NOMO-1 (cell line): ENCODE measurements at regions not wholly inside any gene's neighbourhood (a gene's known extent, or its start where the extent isn't known, plus 50 kb on each side); places are given as distances from the start of the nearest gene placed in this dataset.

Source experiments
- DNase-seq, 2 experiments: peaks; one replicate each; lab custom pipeline; 2025; ENCODE audit not compliant: unreplicated experiment in 2 of 2; lab: John Stamatoyannopoulos, UW

DNA sequence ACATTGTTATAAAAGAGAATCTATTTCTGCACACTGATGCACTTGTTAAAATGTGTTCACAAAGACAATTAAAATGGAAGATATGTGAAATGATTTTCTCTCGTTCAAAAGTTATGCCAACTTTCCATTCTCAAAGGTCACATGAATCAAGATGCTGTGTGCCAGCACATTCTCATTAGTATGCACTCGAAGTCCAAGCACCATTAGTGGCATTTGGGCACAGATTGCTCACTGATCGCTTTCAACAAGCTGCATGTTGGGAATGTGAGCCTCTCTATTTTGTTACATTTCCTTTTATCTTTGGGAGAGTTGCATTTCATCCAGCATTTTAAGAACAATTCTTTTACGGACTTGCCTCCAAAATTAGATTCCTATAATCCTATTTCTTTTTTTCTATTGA lies 398.9 kb downstream of the FBXO15 start:
- no peak for DNase-seq

DNA sequence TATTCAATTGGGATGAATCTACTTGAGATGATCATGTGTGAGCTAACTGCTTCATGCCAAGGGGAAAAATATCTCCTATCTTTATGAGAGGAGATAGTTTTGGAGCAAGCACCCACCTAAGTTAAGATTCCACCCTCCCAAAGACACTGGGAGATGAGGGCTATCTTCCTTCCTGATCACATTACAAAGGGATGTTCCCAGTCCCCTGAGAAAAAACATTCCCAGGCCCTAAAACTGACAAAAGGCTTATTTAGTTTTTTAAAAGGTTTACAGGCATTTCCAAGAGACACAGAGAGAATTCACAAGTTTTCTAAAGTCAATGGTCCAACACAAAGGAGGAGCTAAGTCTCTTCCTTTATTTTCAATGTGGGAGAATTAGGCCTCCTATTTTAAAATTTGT lies 401.5 kb downstream of the FBXO15 start:
- no peak for DNase-seq

DNA sequence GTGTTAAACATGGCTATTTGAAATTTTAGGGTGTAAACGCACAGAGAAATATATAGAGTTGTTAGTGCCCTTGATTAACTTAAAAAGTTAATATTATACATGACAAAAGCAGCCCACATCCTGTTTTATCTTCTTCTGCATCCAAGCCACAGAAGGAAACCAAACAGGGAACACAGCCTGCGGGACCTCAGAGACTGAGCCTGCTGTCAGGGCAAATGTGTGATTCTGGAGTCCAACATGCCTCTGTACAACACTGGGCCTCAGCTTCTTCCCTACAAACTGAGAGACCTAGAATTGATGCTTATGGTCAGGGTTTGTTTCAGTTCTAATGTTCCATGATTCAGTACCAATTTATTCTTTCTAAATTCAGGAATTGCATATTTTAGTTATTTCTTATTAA lies 404.7 kb downstream of the FBXO15 start:
- DNase-seq: no peak

DNA sequence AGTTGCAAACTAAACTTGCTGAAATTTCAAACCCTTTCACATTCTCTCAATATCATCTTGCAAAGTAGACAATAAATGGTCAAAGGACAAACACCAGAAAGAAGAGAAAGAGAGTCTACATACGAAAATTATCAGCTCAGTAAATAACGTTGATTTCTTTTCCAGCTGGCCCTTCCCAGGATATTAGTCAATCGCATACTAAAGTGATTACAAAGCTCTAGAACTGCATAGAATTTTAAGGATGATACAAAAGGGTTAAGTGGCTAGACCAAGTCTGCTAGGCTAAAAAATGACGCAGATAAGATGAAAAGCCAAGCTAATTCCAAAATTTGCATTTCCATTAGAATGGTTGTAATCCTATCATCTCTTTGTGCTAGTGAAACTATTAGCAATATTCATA lies 405.7 kb downstream of the FBXO15 start:
- DNase-seq: no peak

DNA sequence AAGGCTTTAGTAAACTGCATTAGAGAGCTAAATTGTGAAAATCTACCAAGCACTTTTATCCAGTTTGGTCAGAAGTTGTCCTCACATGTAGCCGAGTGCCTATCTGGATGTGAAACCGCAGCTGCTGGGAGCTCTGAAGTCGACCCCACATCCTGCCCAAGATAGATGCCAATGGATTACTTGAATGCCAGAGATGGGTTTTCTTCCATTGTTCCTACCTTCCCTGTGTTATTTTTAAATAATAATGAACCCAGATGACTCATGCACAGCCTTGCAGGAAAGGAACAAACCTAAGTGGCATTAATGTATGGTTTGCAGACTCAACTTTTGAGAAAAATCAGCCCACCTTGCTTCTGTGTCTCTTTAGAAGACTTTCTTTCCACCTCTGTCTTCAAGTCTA lies 408.5 kb downstream of the FBXO15 start:
- DNase-seq: no peak

DNA sequence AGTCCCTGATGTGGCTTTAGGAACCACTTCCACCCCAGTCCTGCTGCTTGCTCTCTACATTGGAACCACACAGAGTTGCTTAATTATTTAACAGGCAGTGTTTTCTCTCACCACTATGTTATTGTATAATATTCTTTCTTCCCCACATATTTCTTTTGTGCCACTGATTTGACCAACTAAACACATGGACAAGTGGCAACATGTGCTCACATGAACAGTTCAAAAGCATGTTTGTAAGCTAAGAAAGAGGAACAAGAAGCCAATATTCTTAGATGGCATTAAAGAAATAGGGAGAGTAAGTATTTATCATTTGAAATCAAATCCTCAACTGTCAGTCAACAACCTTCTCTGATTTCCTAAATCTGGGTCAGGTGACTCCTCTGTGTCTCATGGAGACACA lies 409.6 kb downstream of the FBXO15 start:
- no peak for DNase-seq

DNA sequence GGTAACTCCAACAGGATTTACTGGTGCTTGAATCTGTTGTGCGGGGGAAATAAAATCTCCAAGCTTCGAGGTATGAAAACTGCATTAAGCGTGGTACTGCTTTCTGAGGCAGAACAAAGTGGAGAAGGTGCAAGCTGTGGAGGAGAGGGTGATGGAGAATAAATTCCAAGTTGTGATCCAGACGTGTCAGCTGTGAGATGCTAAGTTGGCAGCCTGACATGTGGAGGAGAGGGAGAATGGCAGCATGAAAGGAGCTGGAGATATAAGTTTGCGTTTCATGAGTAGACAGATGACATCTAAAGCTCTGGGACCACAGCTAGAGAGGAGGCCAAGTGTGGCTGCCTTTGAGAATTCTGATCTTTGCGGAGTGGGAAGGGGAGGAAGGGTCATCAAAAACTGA lies 411.8 kb downstream of the FBXO15 start:
- DNase-seq: no peak

DNA sequence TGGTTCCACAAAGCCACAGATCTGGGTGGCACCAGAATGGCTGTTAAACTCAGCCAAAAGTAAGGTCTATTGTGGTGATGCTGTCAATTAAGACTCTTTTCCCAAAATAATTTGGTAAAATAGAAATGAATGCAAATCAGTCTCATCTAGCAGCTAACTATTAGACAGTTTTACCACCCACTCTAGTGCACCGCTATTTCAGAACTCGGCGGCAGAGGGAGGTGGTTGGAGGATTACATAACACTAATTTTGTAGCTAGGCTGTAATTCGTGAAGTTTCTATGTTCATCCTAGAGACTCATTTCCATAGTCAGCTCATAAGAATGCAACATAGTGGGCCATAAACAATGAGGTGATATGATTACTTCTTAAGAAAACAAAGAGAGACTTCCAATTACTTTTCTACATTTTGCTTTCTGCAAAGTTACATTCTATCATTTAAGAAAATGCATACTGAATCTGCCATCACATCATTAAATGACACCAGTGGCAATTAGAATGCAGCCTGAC lies 413.8 kb downstream of the FBXO15 start:
- DNase-seq: no peak

DNA sequence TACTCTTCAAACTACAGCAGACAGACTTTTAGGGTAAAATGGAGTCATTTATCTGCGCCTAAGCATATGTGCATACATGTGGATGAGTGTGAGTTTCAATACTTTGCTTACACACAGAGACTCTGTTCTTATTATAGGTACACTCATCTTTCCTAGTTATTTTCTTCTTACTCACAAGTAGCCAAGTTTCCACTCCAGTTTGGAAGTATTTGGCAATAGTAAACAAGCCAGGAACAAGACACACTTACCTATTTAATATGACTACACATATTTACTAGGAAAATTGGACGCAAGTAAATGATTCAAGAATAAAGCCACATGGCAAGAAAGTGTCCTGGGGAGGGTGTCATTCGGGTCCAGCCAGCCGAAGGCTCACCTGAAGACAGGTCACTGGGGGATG lies 414.3 kb downstream of the FBXO15 start:
- no peak for DNase-seq

DNA sequence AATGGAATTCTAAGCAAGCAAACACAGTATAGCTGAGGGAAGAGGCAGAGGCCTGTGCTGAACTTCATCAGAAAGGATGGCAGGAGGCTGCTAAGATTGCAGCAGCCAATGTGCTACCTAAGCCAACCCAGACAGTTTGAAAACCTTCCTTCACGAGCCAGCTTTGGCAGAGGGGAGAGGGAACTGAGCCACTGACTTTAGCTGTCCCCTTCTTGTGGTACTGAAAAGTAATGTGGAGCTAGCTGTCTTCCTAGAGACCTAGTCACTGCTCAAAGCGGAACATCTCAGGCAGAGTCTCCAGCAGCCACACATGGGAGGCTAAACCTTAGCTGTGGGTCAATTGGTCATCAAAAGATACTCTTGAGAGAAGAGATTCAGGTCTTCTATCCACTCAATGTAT lies 419.0 kb downstream of the FBXO15 start:
- DNase-seq: no peak

DNA sequence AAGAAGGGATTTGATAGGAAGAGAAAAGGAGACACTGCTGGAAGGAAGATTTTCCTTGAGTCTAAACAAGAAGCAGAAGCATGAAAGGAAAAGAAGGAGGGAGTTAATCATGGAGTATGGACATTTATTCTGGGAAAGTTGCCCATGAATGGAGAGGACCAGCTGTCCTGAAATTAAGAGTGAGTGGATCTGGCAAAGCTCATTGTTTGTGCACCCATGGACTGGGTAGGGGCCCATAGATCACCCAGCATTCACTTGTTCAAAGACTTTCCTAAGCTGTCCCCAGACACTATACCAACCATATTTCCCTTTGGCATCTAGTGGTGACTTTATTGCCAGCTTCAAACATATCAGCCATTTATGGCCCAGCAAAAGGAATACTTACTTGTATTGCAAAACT lies 422.7 kb downstream of the FBXO15 start:
- no peak for DNase-seq

DNA sequence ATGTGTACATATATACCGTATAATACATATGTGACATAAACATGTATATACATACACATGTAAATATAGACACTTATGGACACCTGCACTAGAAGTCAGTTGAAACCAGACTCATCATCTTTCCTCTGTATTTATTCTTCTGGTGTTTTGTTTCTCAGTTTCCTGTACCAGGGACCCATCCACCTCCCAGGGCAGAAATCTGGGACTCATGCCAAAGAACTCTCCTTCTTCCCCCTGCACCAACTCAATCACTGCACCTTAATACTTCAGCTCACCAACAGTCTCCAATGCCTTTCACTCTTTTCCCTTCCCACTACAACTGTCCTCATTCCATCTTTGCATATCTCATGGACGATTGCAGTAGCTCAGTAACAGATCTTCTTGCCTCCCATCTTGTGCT lies 428.0 kb downstream of the FBXO15 start:
- no peak for DNase-seq

DNA sequence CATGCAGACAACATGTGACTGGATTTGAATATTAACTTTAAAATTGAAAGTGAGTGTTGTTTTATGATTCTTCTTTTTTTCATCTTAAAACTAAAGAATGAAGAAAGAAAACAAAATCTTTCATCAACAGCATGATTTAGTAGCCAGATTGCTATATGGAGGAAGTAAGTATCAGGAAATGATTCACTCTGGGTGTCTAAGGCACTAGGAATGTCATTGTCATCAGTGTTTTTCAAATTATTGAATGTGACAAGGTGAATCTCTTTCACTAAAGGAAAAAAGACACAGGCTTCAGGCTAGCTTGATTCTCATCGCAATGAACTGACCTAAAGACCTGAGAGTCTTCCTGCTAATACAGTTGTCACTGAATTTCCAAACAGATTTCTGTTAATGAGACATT lies 430.1 kb downstream of the FBXO15 start:
- DNase-seq: no peak

DNA sequence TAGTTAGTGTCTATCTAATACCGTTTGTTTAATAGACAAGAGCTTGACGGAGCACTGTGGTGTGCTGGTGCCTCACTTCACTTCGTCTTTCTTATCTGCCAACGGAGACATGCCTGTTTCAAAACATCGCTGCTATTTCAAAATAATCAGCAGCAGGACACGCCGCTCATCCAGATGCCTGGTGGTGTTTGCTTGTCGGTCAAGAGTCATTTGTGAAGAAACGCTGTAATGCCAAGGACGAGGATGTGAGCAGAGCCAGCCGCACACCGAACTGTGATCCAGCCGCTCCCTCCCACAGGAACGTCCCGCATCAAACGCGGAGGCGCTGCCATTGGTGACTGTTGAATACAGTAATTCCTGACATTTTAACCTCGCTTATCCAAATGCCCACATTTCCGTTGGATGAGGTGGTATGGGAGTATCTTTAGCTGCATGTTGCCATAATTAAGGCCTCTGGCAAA lies 432.4 kb downstream of the FBXO15 start:
- DNase-seq: no peak

DNA sequence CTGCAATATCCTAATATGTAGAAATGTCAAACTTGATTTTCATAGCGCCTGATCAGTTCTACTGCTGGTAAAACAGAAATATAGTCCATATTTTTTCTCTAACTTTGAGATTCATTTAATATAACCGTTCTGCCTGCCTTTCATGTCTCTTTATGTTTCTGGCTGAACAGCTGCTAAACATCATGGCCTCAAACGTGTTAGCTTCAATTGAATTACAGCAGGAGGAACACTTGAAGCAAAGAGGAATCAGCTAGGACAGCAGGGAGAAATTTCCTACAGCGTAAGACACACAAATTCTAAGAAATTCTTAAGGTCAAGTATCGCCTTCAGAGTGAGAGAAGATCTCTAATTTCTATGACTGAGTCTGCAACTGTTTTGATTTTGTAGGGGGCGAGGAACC lies 433.2 kb downstream of the FBXO15 start:
- DNase-seq: no peak

DNA sequence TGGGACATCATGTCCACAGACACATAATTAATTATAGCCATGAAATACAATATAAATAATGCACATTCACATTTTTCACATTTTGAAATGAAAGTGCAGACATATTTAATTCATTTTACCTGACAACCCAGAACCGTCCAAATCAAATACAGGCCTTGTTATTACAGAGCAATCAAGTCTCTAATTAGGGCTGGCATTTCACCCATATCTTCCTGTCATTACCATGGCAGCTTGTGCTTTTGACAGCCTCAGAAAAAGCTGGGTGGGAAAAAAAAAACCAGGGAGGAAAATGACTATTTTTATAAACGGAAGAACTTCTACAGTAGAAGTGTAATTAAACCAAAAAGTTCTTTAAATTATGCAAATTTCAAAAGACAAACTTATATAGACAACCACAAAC lies 436.4 kb downstream of the FBXO15 start:
- no peak for DNase-seq

DNA sequence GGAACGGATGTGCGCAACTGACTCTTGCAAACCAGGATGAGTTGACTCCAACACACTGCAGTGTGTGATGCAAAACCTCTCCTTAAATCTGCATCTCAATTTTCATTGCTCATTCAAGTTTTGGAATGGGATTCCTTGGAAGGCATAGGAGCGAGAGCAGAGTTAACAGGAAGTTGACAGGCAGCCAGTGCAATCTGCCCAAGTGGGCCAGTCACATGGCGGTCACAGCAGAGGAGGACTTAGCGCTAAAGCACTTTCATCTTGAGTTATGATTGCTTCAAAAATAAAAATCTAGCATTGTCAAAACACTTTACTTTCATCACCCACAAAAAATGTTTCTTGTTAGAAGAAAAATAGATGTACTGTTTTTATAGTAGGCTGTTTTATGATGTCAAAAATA lies 439.0 kb downstream of the FBXO15 start:
- DNase-seq: no peak

DNA sequence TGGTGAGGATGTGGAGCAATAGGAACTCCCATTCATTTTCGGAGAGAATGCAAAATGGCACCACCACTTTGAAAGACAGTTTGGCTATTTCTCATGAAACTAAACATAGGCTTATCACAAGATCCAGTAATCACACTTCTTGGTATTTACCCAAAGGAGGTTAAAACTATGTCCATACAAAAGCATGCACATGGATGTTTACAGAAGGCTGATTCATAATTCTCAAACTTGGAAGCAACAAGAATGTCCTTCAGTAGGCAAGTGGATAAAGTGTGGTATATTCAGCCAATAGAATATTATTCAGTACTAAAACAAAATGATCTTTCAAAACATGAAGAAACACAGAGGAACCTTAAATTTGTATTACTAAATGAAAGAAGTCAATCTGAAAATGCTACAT lies 440.6 kb downstream of the FBXO15 start:
- DNase-seq: no peak

DNA sequence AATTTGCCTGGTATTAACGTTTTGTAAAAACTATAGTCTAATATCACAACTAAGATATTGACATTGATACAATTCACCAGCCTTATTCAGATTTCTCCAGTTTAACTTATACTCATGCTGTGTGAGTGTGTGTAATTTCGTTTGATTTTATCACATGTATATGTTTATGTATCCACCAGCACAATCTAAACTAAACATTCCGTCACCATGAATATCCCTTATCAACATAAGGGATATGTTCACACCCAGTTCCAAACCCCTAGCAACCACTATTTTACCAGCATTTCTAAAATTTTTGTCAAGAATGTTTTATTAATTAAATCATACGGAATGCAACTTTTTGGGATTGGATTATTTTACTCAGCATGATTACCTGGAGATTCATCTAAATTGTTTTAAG lies 450.3 kb downstream of the FBXO15 start:
- no peak for DNase-seq

DNA sequence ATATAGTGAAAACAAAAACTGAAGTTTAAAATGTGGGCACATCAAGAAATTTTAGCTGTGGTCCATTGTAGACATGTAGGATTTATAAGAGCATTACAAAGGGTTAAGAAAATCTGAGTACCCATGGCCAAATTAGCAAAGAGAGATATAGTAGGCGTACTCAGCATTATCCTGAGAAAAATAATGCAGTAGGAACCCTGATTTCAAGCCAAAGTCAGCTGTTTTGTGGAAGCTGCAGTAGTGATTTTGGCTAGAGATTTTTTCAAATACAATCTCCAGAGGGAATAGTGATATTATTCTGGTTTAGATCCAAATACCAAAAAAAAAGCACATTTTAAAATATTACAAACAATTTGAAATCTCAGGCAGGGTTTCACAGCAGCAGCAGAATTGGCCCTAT lies 450.9 kb downstream of the FBXO15 start:
- no peak for DNase-seq

DNA sequence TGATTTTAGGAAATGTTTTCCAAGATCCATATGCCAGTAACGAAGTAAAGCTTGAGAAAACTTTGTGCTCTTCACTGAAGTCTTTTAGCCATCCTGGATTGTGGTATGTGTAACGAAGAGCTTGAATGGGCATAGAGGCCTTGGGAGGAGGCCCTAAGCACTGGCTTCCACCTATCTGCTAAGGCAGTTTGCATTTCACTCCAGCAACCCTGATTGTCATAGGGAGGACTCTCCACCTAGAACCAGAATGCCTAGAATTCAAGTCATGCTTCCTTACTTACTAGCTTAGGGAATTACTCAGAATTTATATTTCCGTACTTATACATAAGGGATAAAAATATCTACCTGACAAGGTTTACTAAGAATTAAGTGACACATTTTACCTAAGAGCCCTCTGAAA lies 451.5 kb downstream of the FBXO15 start:
- DNase-seq: no peak

DNA sequence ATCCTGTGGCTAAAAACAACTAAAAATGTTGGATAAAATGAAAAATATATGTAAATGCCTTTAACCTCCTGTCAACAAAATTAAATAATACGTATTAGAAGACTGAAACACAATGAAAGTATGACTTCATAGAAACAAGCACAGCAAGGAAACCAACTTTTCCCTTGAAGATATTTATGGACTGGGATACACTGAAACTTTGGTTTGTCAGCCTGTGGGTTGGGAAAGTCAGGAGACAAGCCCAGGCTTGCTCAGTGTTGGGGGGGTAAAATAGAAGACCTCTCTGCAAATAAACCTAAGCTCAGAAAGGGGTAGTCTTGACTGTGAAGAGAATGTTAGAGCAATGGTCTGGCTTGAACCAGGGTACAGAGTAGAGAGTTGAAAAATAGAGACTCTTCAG lies 454.5 kb downstream of the FBXO15 start:
- DNase-seq: no peak

DNA sequence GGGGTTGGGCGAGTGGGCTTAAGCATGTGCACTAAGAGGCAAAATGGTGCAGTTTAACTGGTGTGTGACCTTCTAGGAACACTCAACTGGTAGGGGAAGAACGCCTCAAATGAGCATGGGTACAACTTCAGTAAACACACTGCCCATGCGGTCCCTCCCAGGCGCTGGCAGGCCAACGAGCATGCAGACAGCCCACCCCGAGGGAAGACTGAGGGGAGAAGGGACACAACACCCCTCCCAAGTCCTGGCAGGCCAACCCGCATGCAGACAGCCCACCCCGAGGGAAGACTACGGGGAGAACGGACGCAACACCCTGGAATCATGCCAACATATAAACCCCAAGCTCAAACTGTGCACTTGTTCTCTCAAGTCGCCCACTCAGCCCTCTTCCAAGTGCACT lies 456.0 kb downstream of the FBXO15 start:
- no peak for DNase-seq

DNA sequence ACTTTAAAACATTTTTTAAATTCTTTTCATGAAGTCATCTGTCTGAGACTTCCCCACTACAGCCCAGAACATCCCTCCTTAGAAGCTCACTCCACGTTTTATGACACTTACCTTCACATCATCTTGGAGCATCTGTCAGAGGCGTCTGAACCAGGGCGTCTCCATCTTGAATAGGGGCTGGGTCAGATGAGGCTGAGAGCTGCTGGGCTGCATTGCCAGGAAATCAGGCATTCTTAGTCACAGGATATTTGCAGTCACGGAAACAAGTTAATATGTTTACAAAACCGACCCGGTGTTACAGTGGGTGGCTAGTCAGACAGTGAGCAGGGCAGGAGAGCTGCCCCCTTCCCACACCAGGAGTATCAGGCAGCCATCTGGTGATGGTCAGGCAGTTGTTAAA lies 456.5 kb downstream of the FBXO15 start:
- no peak for DNase-seq
